HS-5 (cell line): ENCODE measurements at regions not wholly inside any gene's neighbourhood (a gene's known extent, or its start where the extent isn't known, plus 50 kb on each side); places are given as distances from the start of the nearest gene placed in this dataset.

Experiments
- DNase-seq: peaks from one replicate; pipeline ENCODE4 v3.0.0-alpha.2; 2012; ENCODE audit warnings: low read depth

- DNase-seq: peak; percentile 82
These were observed 97.1 kb upstream of the GRIK2 start for GRCh38 chr6:101296169-101296960.

- no peak for DNase-seq
These were observed 90.9 kb upstream of the GRIK2 start for GRCh38 chr6:101302593-101302992.

DNA sequence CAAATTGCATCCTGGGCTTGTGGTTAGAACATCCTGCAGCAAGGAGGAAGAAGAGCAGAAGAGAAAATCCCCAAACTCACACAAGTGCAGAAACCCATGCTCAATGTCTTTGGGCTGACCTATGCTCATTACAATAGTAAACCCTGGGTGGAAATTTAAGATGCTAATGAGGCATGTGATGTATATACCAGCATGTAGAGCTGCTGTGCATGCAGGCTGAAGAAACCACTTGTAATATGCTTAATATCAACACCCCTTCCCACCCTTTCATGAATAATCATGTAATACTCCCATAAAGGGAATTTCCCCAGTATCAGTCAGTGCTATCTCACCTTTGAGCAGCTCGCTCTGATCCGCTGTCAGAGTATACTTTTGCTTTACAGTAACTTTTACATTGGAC is 90.0 kb upstream of the GRIK2 start:
- DNase-seq: no peak

- no peak for DNase-seq
These were observed 80.9 kb upstream of the GRIK2 start for GRCh38 chr6:101312652-101313051.

- DNase-seq: no peak
These were observed 70.6 kb upstream of the GRIK2 start for GRCh38 chr6:101322921-101323320.

DNA sequence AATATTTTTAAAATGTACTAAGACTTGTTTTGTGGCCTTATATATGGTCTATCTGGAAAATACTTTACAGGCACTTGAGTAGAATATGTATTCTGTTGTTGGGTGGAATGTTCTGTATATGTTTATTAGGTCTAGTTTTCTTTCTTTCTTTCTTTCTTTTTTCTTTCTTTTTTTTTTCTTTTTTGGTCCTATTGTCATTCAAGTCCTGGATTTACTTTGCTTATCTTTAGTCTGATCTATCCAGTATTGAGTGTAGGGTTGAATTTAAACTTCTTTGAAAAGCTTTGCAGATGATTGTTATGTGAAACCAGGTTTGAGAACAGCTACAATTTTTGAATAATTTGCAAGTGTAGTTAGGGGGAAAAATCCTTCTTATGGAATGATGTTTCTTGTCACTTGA is 67.1 kb upstream of the GRIK2 start:
- no peak for DNase-seq

- DNase-seq: no peak
These were observed 51.6 kb upstream of the GRIK2 start for GRCh38 chr6:101341926-101342325.
